Loucy (cell line): ENCODE measurements at regions not wholly inside any gene's neighbourhood (a gene's known extent, or its start where the extent isn't known, plus 50 kb on each side); places are given as distances from the start of the nearest gene placed in this dataset.

Experiments
- H2AFZ ChIP-seq: fragments of 200-600 bp; sonication (generic); 2 replicates; pipeline ENCODE4 v1.6.0; 2016; ENCODE audit warnings: antibody characterized with exemption, mild to moderate bottlenecking, low read length, moderate library complexity
- H3F3A ChIP-seq: fragments of 200-600 bp; 2 replicates; pipeline ENCODE4 v1.6.0; 2016; ENCODE audit warnings: antibody characterized with exemption, low read depth, mild to moderate bottlenecking
- H3K27me3 ChIP-seq: fragments of 200-600 bp; sonication (generic); 2 replicates; pipeline ENCODE4 v1.6.1; 2014; ENCODE audit warnings: low read length, mild to moderate bottlenecking; ENCODE audit not compliant: insufficient read depth, poor library complexity, severe bottlenecking
- H3K36me3 ChIP-seq: fragments of 200-600 bp; sonication (generic); 2 replicates; pipeline ENCODE4 v1.6.1; 2016; ENCODE audit warnings: low read length; ENCODE audit not compliant: insufficient read depth
- H3K4me1 ChIP-seq: fragments of 200-600 bp; sonication (generic); 2 replicates; pipeline ENCODE4 v1.5.1; 2014; ENCODE audit warnings: low read length, mild to moderate bottlenecking; ENCODE audit not compliant: insufficient read depth, poor library complexity, severe bottlenecking
- H3K4me2 ChIP-seq: fragments of 200-600 bp; sonication (generic); 2 replicates; pipeline ENCODE4 v1.6.0; 2014; ENCODE audit warnings: antibody characterized with exemption, low read length, low read depth, mild to moderate bottlenecking; ENCODE audit not compliant: poor library complexity, severe bottlenecking
- H3K4me3 ChIP-seq: fragments of 200-600 bp; sonication (generic); 2 replicates; pipeline ENCODE4 v1.5.1; 2014; ENCODE audit warnings: low read length, mild to moderate bottlenecking, mixed read lengths; ENCODE audit not compliant: poor library complexity, severe bottlenecking
- H3K79me2 ChIP-seq: fragments of 200-600 bp; sonication (generic); 2 replicates; pipeline ENCODE4 v1.6.1; 2014; ENCODE audit warnings: low read length; ENCODE audit not compliant: insufficient read depth
- H3K9ac ChIP-seq: fragments of 200-600 bp; sonication (generic); 2 replicates; pipeline ENCODE4 v1.6.0; 2014; ENCODE audit warnings: mild to moderate bottlenecking, low read depth, low read length, moderate library complexity; ENCODE audit not compliant: poor library complexity, severe bottlenecking
- H3K9me2 ChIP-seq: fragments of 200-600 bp; sonication (generic); replicated peaks from 2 replicates; pipeline ENCODE4 v1.6.1; 2016; ENCODE audit warnings: low read depth, low read length, mixed read lengths
- H3K9me3 ChIP-seq: fragments of 200-600 bp; sonication (generic); 2 replicates; pipeline ENCODE4 v1.6.1; 2014; ENCODE audit warnings: mild to moderate bottlenecking, antibody characterized with exemption, low read length, low read depth; ENCODE audit not compliant: insufficient read depth
- H4K20me1 ChIP-seq: fragments of 200-600 bp; sonication (generic); 2 replicates; pipeline ENCODE4 v1.6.0; 2014; ENCODE audit warnings: antibody characterized with exemption, low read length, mild to moderate bottlenecking; ENCODE audit not compliant: insufficient read depth, poor library complexity, severe bottlenecking
- CTCF ChIP-seq: fragments of 200-600 bp; sonication (generic); conservative IDR thresholded peaks from 2 replicates; pipeline ENCODE4 v1.5.1; 2014; ENCODE audit warnings: mild to moderate bottlenecking, antibody characterized with exemption, low read length
- EZH2phosphoT487 ChIP-seq: fragments of 200-600 bp; IDR thresholded peaks from 2 replicates; pipeline ENCODE4 v1.6.1; 2018; ENCODE audit warnings: antibody characterized with exemption, mild to moderate bottlenecking, moderate library complexity, borderline replicate concordance

GRCh38 chr11:43550714-43551113 is 129.8 kb upstream of the HSD17B12 start:
- no peaks in the 10 kb centered on the region for H3K27me3 ChIP-seq
- H2AFZ ChIP-seq: no peak overlapping the region
- H3K79me2 ChIP-seq: no peaks in the 10 kb centered on the region

GRCh38 chr11:43554148-43554473 is 126.4 kb upstream of the HSD17B12 start:
- no peak overlapping the region for H3K4me2 ChIP-seq
- no peaks in the 10 kb centered on the region for H3K9me3 ChIP-seq
- H3F3A ChIP-seq: no peaks in the 10 kb centered on the region
- H2AFZ ChIP-seq: no peak overlapping the region
- H3K4me1 ChIP-seq: peaks cover 7% of the 10 kb centered on the region
- H3K27me3 ChIP-seq: no peaks in the 10 kb centered on the region
- no peak for TF ChIP-seq CTCF
- TF ChIP-seq EZH2phosphoT487: no peak
- H4K20me1 ChIP-seq: no peaks in the 10 kb centered on the region
- H3K79me2 ChIP-seq: no peaks in the 10 kb centered on the region
- no peaks in the 10 kb centered on the region for H3K36me3 ChIP-seq
- no peak overlapping the region for H3K4me3 ChIP-seq
- H3K9me2 ChIP-seq: no peaks in the 10 kb centered on the region
- H3K9ac ChIP-seq: no peak overlapping the region

More at GRCh38 chr11:43550714-43551113, 129.8 kb upstream of the HSD17B12 start:
- Histone ChIP-seq H3K36me3 (no peaks in the 10 kb centered on the region), H3K9ac (no peak overlapping the region), H3F3A (no peaks in the 10 kb centered on the region), H3K4me3 (no peak overlapping the region), H3K4me1 (no peaks in the 10 kb centered on the region), H3K9me3 (no peaks in the 10 kb centered on the region), H4K20me1 (no peaks in the 10 kb centered on the region), H3K4me2 (no peak overlapping the region), H3K9me2 (no peaks in the 10 kb centered on the region)
- TF ChIP-seq EZH2phosphoT487: no peak
- no peak for TF ChIP-seq CTCF

- no peaks in the 10 kb centered on the region for H3K27me3 ChIP-seq
- no peak overlapping the region for H3K4me2 ChIP-seq
- H2AFZ ChIP-seq: no peak overlapping the region
- H3K4me3 ChIP-seq: no peak overlapping the region
- H3K79me2 ChIP-seq: no peaks in the 10 kb centered on the region
- H4K20me1 ChIP-seq: no peaks in the 10 kb centered on the region
- TF ChIP-seq CTCF: no peak
- TF ChIP-seq EZH2phosphoT487: no peak
- H3F3A ChIP-seq: no peaks in the 10 kb centered on the region
- peaks cover 7% of the 10 kb centered on the region for H3K4me1 ChIP-seq
- H3K9ac ChIP-seq: no peak overlapping the region
- no peaks in the 10 kb centered on the region for H3K9me2 ChIP-seq
- H3K36me3 ChIP-seq: no peaks in the 10 kb centered on the region
- H3K9me3 ChIP-seq: no peaks in the 10 kb centered on the region
Measured at GRCh38 chr11:43555186-43555585, 125.4 kb upstream of the HSD17B12 start.
